ENCODE measurements at regions not wholly inside any gene's neighbourhood (a gene's known extent, or its start where the extent isn't known, plus 50 kb on each side); places are given as distances from the start of the nearest gene placed in this dataset.

GRCh38 chr2:122634256-122634655 lies 878.8 kb downstream of the TSN start:
- TF ChIP-seq POLR2A (IDR thresholded peaks at IDR 0.05; ENCODE audit: low read length) (no peak), GATA1 (IDR thresholded peaks at IDR 0.05; ENCODE audit: low read depth, low read length) (no peak)
